ENCODE measurements at regions not wholly inside any gene's neighbourhood (a gene's known extent, or its start where the extent isn't known, plus 50 kb on each side); places are given as distances from the start of the nearest gene placed in this dataset.

DNA sequence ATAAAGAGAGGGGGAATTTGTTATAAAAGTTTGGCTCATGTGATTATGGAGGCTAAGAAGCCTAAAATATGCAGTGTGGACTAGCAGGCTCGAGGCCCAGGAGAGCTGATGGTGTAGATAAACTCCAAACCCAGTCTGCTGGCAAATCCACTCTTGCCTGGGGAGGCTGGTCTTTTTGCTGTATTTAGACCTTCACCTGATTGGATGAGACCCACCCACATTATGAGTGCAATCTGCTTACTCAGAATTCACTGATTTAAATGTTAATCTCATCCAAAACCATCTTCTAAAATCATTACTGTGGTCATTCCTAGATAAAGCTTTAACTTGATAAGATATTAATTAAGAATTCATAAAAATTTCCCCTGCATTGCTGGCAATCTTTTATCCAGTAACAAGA is 473.2 kb downstream of the TMA16 start:
- no peak for DNase-seq (ENCODE audit: low read depth)
- TF ChIP-seq, protein P1, sequence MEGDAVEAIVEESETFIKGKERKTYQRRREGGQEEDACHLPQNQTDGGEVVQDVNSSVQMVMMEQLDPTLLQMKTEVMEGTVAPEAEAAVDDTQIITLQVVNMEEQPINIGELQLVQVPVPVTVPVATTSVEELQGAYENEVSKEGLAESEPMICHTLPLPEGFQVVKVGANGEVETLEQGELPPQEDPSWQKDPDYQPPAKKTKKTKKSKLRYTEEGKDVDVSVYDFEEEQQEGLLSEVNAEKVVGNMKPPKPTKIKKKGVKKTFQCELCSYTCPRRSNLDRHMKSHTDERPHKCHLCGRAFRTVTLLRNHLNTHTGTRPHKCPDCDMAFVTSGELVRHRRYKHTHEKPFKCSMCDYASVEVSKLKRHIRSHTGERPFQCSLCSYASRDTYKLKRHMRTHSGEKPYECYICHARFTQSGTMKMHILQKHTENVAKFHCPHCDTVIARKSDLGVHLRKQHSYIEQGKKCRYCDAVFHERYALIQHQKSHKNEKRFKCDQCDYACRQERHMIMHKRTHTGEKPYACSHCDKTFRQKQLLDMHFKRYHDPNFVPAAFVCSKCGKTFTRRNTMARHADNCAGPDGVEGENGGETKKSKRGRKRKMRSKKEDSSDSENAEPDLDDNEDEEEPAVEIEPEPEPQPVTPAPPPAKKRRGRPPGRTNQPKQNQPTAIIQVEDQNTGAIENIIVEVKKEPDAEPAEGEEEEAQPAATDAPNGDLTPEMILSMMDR (IDR thresholded peaks at IDR 0.05; ENCODE audit: insufficient read depth, low read depth, low read length): no peak
- POLR2A ChIA-PET: no interaction called here
- Histone ChIP-seq H3K4me3 (ENCODE audit: low read depth, low read length) (no peak overlapping the region), H3K36me3 (ENCODE audit: control insufficient read depth, insufficient read depth, low read length) (no peaks in the 10 kb centered on the region), H3K27me3 (ENCODE audit: control insufficient read depth, insufficient read depth, low read length) (no peaks in the 10 kb centered on the region)
- CTCF ChIA-PET: no interaction called here

DNA sequence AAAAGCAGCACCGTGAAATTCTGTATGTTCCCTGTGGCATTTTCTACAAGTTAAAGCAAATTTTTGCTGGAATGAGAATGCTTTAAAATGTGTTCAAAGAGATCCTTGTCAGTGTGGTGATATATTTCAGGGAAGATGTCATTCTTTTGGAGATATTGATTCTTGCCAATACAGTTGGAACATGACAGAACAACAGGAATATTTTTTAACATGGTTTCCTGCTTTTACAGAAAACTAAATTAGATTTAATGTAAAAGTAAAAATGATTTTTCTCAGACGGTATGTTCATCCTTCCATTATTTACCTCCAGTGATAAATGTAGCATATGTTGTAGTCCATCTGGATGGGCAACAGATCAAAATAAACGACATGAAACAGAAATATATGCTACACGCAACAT is 474.8 kb downstream of the TMA16 start:
- H3K27me3 ChIP-seq (ENCODE audit: control insufficient read depth, insufficient read depth, low read length): no peaks in the 10 kb centered on the region
- no peak for DNase-seq (ENCODE audit: low read depth)
- TF ChIP-seq, protein P1 (IDR thresholded peaks at IDR 0.05; ENCODE audit: insufficient read depth, low read depth, low read length): no peak
- no peaks in the 10 kb centered on the region for H3K36me3 ChIP-seq (ENCODE audit: control insufficient read depth, insufficient read depth, low read length)
- no peak overlapping the region for H3K4me3 ChIP-seq (ENCODE audit: low read depth, low read length)
- POLR2A ChIA-PET: no interaction called here
- CTCF ChIA-PET: no interaction called here

DNA sequence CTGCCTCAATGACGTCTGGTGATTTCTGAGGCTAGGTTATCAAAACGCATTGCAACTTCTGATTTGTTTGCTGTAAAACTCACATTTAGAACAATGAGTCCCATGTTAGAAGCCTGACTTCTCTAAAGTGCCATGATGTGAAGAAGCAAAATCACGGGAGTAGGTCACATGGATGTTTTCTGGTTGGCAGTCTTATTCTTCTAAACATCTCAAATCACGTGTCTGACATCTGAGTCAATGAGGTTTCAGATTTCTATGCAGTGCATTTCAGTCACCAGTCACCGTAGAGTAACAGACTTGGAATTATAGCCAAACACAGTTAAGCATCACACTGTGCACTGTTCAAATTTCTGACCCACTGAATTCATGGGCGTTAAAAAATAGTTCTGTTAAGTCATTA is 482.1 kb downstream of the TMA16 start:
- ChIA-PET POLR2A (no interaction called here), CTCF (no interaction called here)
- H3K4me3 ChIP-seq (ENCODE audit: low read depth, low read length): no peak overlapping the region
- H3K27me3 ChIP-seq (ENCODE audit: control insufficient read depth, insufficient read depth, low read length): no peaks in the 10 kb centered on the region
- DNase-seq (ENCODE audit: low read depth): no peak
- TF ChIP-seq, protein P1 (IDR thresholded peaks at IDR 0.05; ENCODE audit: insufficient read depth, low read depth, low read length): no peak
- no peaks in the 10 kb centered on the region for H3K36me3 ChIP-seq (ENCODE audit: control insufficient read depth, insufficient read depth, low read length)

DNA sequence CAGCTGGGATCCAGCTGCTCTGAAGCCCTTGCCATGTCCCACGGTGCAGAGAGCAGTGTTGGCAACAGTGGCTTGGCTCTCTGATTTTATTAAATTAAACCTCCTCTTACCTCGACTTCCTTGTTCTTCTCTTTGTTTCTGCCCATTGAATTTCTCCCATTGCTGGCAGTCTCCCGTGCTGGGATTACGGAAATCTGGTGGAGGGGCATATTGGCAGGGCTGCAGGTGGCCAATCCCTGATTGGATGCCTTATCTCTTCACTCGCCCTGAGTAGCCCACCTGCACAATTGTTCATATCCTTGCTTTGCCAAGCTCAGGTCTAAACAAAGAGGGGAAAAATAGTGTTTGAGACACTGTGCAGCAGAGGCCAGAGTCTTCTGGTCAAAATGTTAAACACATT is 493.9 kb downstream of the TMA16 start:
- CTCF ChIA-PET: no interaction called here
- Histone ChIP-seq H3K36me3 (ENCODE audit: control insufficient read depth, insufficient read depth, low read length) (no peaks in the 10 kb centered on the region), H3K27me3 (ENCODE audit: control insufficient read depth, insufficient read depth, low read length) (no peaks in the 10 kb centered on the region), H3K4me3 (ENCODE audit: low read depth, low read length) (no peak overlapping the region)
- POLR2A ChIA-PET: no interaction called here
- TF ChIP-seq, protein P1 (IDR thresholded peaks at IDR 0.05; ENCODE audit: insufficient read depth, low read depth, low read length): no peak
- no peak for DNase-seq (ENCODE audit: low read depth)

DNA sequence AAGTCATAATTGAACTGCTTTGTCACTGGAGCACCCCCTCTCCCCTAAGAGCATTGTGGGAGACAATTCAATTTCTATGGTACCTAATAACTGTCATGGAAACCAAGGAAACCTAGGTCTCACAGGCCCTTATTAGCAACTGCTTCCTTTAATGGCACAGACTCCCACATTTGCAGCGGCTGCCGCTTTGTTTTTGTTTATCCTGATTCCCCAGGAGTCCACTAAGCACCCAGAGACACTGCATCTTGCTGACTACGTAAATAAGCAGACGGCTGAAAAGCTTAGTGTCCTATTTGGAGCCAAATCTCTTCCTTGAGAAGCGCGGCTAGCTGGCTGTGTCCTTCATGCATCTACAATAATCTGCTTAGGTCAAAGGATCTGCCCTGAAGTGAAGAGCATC is 494.4 kb downstream of the TMA16 start:
- TF ChIP-seq, protein P1 (IDR thresholded peaks at IDR 0.05; ENCODE audit: insufficient read depth, low read depth, low read length): no peak
- ChIA-PET POLR2A (no interaction called here), CTCF (no interaction called here)
- Histone ChIP-seq H3K4me3 (ENCODE audit: low read depth, low read length) (no peak overlapping the region), H3K36me3 (ENCODE audit: control insufficient read depth, insufficient read depth, low read length) (no peaks in the 10 kb centered on the region), H3K27me3 (ENCODE audit: control insufficient read depth, insufficient read depth, low read length) (no peaks in the 10 kb centered on the region)
- DNase-seq (ENCODE audit: low read depth): no peak

All from BJ (cell line).